ENCODE measurements at regions not wholly inside any gene's neighbourhood (a gene's known extent, or its start where the extent isn't known, plus 50 kb on each side); places are given as distances from the start of the nearest gene placed in this dataset.

- no peaks in the 10 kb centered on the region for H3K9me3 ChIP-seq (ENCODE audit: control insufficient read depth in 2 of 3, insufficient read depth in 1 of 3, low read length in 3 of 3)
- H3K36me3 ChIP-seq (ENCODE audit: control insufficient read depth in 2 of 3, insufficient read depth in 3 of 3, low read length in 3 of 3) = no peaks in the 10 kb centered on the region
- H3K4me1 ChIP-seq (ENCODE audit: control insufficient read depth in 2 of 3, insufficient read depth in 2 of 3, low read depth in 1 of 3, low read length in 3 of 3) = peaks cover 0 to 3% (median 0%) of the 10 kb centered on the region in 3 donors
- TF ChIP-seq CTCF (IDR thresholded peaks at IDR 0.05; ENCODE audit: borderline replicate concordance, extremely low read depth, insufficient read depth) = no peak
- no peak overlapping the region for H3K27ac ChIP-seq (ENCODE audit: low read depth in 2 of 2, low read length in 2 of 2)
- FAIRE-seq (no peak), DNase-seq (no peak)
- no peak overlapping the region for H3K4me3 ChIP-seq (ENCODE audit: low read length in 3 of 3)
- no peaks in the 10 kb centered on the region for H3K27me3 ChIP-seq (ENCODE audit: control insufficient read depth, insufficient read depth, low read length)
- no peak overlapping the region for H3K9ac ChIP-seq (ENCODE audit: low read length in 3 of 3)
- intact Hi-C loops (cut with DNase I) = no loop called here
Observed at GRCh38 chr6:15751721-15752350, 89.0 kb upstream of the DTNBP1 start.

GRCh38 chr6:15748341-15748740 lies 85.5 kb upstream of the DTNBP1 start:
- Histone ChIP-seq H3K36me3 (ENCODE audit: control insufficient read depth in 2 of 3, insufficient read depth in 3 of 3, low read length in 3 of 3) (no peaks in the 10 kb centered on the region), H3K4me1 (ENCODE audit: control insufficient read depth in 2 of 3, insufficient read depth in 2 of 3, low read depth in 1 of 3, low read length in 3 of 3) (peaks cover 0 to 4% (median 0%) of the 10 kb centered on the region in 3 donors), H3K4me3 (ENCODE audit: low read length in 3 of 3) (no peak overlapping the region), H3K27ac (ENCODE audit: low read depth in 2 of 2, low read length in 2 of 2) (no peak overlapping the region), H3K27me3 (ENCODE audit: control insufficient read depth, insufficient read depth, low read length) (no peaks in the 10 kb centered on the region), H3K9ac (ENCODE audit: low read length in 3 of 3) (no peak overlapping the region), H3K9me3 (ENCODE audit: control insufficient read depth in 2 of 3, insufficient read depth in 1 of 3, low read length in 3 of 3) (no peaks in the 10 kb centered on the region)
- intact Hi-C loops (cut with DNase I) = no loop called here
- DNase-seq (no peak), FAIRE-seq (no peak)
- TF ChIP-seq CTCF (IDR thresholded peaks at IDR 0.05; ENCODE audit: borderline replicate concordance, extremely low read depth, insufficient read depth) = no peak

- intact Hi-C loops (cut with DNase I) = no loop called here
- Histone ChIP-seq H3K4me1 (ENCODE audit: control insufficient read depth in 2 of 3, insufficient read depth in 2 of 3, low read depth in 1 of 3, low read length in 3 of 3) (peaks cover 0 to 4% (median 0%) of the 10 kb centered on the region in 3 donors), H3K9me3 (ENCODE audit: control insufficient read depth in 2 of 3, insufficient read depth in 1 of 3, low read length in 3 of 3) (no peaks in the 10 kb centered on the region), H3K27ac (ENCODE audit: low read depth in 2 of 2, low read length in 2 of 2) (no peak overlapping the region), H3K36me3 (ENCODE audit: control insufficient read depth in 2 of 3, insufficient read depth in 3 of 3, low read length in 3 of 3) (no peaks in the 10 kb centered on the region), H3K4me3 (ENCODE audit: low read length in 3 of 3) (no peak overlapping the region), H3K9ac (ENCODE audit: low read length in 3 of 3) (no peak overlapping the region), H3K27me3 (ENCODE audit: control insufficient read depth, insufficient read depth, low read length) (no peaks in the 10 kb centered on the region)
- DNase-seq (no peak), FAIRE-seq (no peak)
- TF ChIP-seq CTCF (IDR thresholded peaks at IDR 0.05; ENCODE audit: borderline replicate concordance, extremely low read depth, insufficient read depth) = no peak
Observed at GRCh38 chr6:15747354-15747883, 84.6 kb upstream of the DTNBP1 start.

Data from kidney (tissue), 13 donors.